ENCODE measurements at regions not wholly inside any gene's neighbourhood (a gene's known extent, or its start where the extent isn't known, plus 50 kb on each side); places are given as distances from the start of the nearest gene placed in this dataset.

DNA sequence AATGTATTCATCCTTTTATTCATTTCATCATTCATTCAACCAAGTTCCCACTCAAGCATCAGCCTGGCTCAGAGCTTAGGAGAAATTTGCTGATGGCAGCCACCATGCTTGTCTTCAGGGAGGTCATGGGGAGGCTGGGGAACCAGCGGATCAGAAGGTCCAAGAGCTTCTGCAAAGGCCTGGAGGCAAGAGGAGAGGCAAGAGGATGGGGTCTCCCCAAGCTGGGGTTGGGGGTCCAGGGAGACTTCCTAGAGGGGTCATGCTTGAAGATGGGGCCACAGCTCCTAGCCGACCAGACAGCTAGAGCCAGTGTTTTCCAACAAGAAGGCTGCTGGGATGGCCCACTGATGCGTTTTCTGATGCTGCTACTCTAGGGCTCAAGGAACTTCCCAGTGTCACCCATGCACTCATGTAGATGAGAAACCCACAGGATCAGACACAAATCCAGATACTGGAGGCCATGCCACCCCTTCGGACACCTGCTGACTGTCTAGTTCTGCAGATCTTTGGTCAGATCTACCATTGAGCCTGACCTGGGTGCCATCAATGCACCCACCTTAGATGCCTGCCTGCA lies 315.2 kb downstream of the AJAP1 start:
- no peaks in the 10 kb centered on the region for H3K27me3 ChIP-seq (ENCODE audit: low read depth, low read length)
- no peak overlapping the region for H3K4me3 ChIP-seq (ENCODE audit: low read depth in 1 of 2, low read length in 2 of 2)
- H3K36me3 ChIP-seq (ENCODE audit: control insufficient read depth in 1 of 2, insufficient read depth in 2 of 2, low read length in 2 of 2): no peaks in the 10 kb centered on the region
- H3K9me3 ChIP-seq (ENCODE audit: control insufficient read depth in 1 of 2, low read length in 2 of 2): no peaks in the 10 kb centered on the region
- no peaks in the 10 kb centered on the region for H3K4me1 ChIP-seq (ENCODE audit: control insufficient read depth in 1 of 2, insufficient read depth in 2 of 2, low read length in 2 of 2)
- no peak overlapping the region for H3K27ac ChIP-seq (ENCODE audit: low read length)

DNA sequence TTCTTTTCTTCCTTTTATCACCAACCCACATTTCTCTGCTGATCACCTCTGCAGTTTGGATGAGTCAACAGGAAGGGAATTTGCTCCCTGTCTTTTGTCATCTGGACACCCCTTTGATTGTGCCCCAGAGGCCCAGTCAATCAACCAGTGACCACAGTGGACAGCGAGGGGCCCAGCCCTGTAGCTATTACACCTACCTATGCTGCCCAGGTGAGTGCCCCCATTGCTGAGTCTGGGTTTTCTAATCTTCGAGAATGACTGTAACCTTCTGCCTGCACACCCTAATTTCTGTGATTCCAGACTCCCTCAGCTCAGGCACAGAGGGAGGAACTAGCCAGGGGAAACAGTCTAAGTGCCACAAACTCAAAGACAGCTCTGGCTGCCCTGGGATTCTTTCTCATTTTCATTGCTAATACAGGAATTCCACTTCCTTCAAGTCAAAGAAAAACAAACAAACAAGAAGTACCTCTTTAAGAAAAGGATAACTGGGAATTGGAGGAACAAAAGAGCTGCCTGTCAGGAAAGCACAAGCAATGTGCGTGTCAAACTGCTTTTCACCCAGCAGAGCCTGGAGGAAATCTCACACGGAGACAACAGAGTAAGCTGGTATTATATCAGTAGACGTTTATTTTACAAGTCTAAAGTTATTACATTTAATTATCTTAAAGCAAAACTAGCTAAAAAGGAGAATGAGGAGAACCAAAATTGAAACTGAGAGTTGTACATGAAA lies 311.1 kb downstream of the AJAP1 start:
- no peak overlapping the region for H3K4me3 ChIP-seq (ENCODE audit: low read depth in 1 of 2, low read length in 2 of 2)
- H3K4me1 ChIP-seq (ENCODE audit: control insufficient read depth in 1 of 2, insufficient read depth in 2 of 2, low read length in 2 of 2): no peaks in the 10 kb centered on the region
- no peaks in the 10 kb centered on the region for H3K9me3 ChIP-seq (ENCODE audit: control insufficient read depth in 1 of 2, low read length in 2 of 2)
- no peaks in the 10 kb centered on the region for H3K36me3 ChIP-seq (ENCODE audit: control insufficient read depth in 1 of 2, insufficient read depth in 2 of 2, low read length in 2 of 2)
- no peak overlapping the region for H3K27ac ChIP-seq (ENCODE audit: low read length)
- H3K27me3 ChIP-seq (ENCODE audit: low read depth, low read length): no peaks in the 10 kb centered on the region

- no peak overlapping the region for H3K4me3 ChIP-seq (ENCODE audit: low read depth in 1 of 2, low read length in 2 of 2)
- no peak overlapping the region for H3K27ac ChIP-seq (ENCODE audit: low read length)
- no peaks in the 10 kb centered on the region for H3K36me3 ChIP-seq (ENCODE audit: control insufficient read depth in 1 of 2, insufficient read depth in 2 of 2, low read length in 2 of 2)
- no peaks in the 10 kb centered on the region for H3K27me3 ChIP-seq (ENCODE audit: low read depth, low read length)
- H3K4me1 ChIP-seq (ENCODE audit: control insufficient read depth in 1 of 2, insufficient read depth in 2 of 2, low read length in 2 of 2): no peaks in the 10 kb centered on the region
- no peaks in the 10 kb centered on the region for H3K9me3 ChIP-seq (ENCODE audit: control insufficient read depth in 1 of 2, low read length in 2 of 2)
These were observed 310.4 kb downstream of the AJAP1 start for GRCh38 chr1:4964634-4965345.

- Histone ChIP-seq H3K27me3 (ENCODE audit: low read depth, low read length) (no peaks in the 10 kb centered on the region), H3K4me1 (ENCODE audit: control insufficient read depth in 1 of 2, insufficient read depth in 2 of 2, low read length in 2 of 2) (no peaks in the 10 kb centered on the region)
These were observed 308.8 kb downstream of the AJAP1 start for GRCh38 chr1:4963251-4963650.

DNA sequence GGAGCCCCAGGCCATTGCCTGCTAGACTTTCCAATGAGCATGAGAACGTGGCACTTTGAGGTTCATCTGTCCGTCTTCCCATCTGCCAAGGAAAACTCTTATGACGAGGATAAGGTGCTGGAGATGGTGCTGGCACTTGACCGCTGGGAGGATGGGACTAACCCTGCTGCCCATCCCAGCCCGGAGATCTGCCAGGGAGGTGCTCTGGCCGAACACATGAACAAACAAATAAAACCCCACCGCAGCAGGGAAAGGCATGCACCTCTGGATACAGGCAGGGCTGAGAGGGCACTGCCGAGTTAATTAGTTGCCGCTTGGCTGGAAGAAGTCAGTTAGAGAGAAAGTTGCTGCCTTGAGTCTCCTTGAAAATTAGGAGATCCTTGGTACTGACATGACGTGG lies 308.4 kb downstream of the AJAP1 start:
- Histone ChIP-seq H3K9me3 (ENCODE audit: control insufficient read depth in 1 of 2, low read length in 2 of 2) (no peaks in the 10 kb centered on the region), H3K27me3 (ENCODE audit: low read depth, low read length) (no peaks in the 10 kb centered on the region), H3K36me3 (ENCODE audit: control insufficient read depth in 1 of 2, insufficient read depth in 2 of 2, low read length in 2 of 2) (no peaks in the 10 kb centered on the region)

More at GRCh38 chr1:4963251-4963650, 308.8 kb downstream of the AJAP1 start:
- no peak overlapping the region for H3K4me3 ChIP-seq (ENCODE audit: low read depth in 1 of 2, low read length in 2 of 2)
- H3K9me3 ChIP-seq (ENCODE audit: control insufficient read depth in 1 of 2, low read length in 2 of 2): no peaks in the 10 kb centered on the region
- H3K27ac ChIP-seq (ENCODE audit: low read length): no peak overlapping the region
- H3K36me3 ChIP-seq (ENCODE audit: control insufficient read depth in 1 of 2, insufficient read depth in 2 of 2, low read length in 2 of 2): no peaks in the 10 kb centered on the region

GRCh38 chr1:4961935-4962645 lies 307.7 kb downstream of the AJAP1 start:
- H3K27ac ChIP-seq (ENCODE audit: low read length): no peak overlapping the region
- H3K36me3 ChIP-seq (ENCODE audit: control insufficient read depth in 1 of 2, insufficient read depth in 2 of 2, low read length in 2 of 2): no peaks in the 10 kb centered on the region
- H3K4me1 ChIP-seq (ENCODE audit: control insufficient read depth in 1 of 2, insufficient read depth in 2 of 2, low read length in 2 of 2): no peaks in the 10 kb centered on the region
- no peaks in the 10 kb centered on the region for H3K27me3 ChIP-seq (ENCODE audit: low read depth, low read length)
- no peak overlapping the region for H3K4me3 ChIP-seq (ENCODE audit: low read depth in 1 of 2, low read length in 2 of 2)
- no peaks in the 10 kb centered on the region for H3K9me3 ChIP-seq (ENCODE audit: control insufficient read depth in 1 of 2, low read length in 2 of 2)

More for the DNA sequence above, 308.4 kb downstream of the AJAP1 start:
- Histone ChIP-seq H3K4me3 (ENCODE audit: low read depth in 1 of 2, low read length in 2 of 2) (no peak overlapping the region), H3K4me1 (ENCODE audit: control insufficient read depth in 1 of 2, insufficient read depth in 2 of 2, low read length in 2 of 2) (no peaks in the 10 kb centered on the region), H3K27ac (ENCODE audit: low read length) (no peak overlapping the region)

DNA sequence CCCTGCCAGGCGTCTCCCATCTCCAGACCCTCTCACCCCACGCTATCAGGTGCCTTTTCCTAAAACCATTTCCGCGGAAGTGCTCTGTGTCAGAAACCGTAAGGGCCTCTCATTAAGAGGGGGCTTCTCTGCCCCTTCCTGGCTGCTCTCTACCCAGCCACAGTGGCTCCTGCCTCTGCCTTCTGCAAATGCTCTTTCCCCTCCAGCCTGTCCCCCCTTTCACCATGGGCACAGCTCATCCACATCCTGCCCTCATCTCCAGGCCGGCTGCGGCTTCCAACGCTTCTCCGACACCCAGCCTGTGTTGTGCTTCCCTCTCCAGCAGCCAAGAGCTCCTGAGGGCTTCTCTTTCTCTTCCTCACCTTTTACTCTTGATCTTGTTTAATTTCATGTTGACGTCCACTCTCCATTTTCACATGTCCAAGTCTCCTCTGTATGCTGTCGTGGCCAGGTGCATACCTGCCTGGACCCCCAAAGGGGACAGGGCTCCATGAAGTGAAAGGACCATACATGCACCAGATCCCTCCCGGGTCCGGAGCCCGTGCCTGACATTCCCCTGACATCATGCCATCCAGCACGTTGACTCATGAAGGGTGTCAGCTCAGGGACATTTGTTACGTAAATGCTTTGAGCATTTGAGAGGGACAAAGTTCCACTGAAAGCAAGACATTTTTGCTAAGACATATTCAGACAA lies 306.5 kb downstream of the AJAP1 start:
- Histone ChIP-seq H3K36me3 (ENCODE audit: control insufficient read depth in 1 of 2, insufficient read depth in 2 of 2, low read length in 2 of 2) (no peaks in the 10 kb centered on the region), H3K27me3 (ENCODE audit: low read depth, low read length) (no peaks in the 10 kb centered on the region), H3K4me3 (ENCODE audit: low read depth in 1 of 2, low read length in 2 of 2) (no peak overlapping the region), H3K4me1 (ENCODE audit: control insufficient read depth in 1 of 2, insufficient read depth in 2 of 2, low read length in 2 of 2) (no peaks in the 10 kb centered on the region), H3K9me3 (ENCODE audit: control insufficient read depth in 1 of 2, low read length in 2 of 2) (no peaks in the 10 kb centered on the region), H3K27ac (ENCODE audit: low read length) (no peak overlapping the region)

GRCh38 chr1:4960336-4960735 lies 305.9 kb downstream of the AJAP1 start:
- Histone ChIP-seq H3K36me3 (ENCODE audit: control insufficient read depth in 1 of 2, insufficient read depth in 2 of 2, low read length in 2 of 2) (no peaks in the 10 kb centered on the region), H3K27me3 (ENCODE audit: low read depth, low read length) (no peaks in the 10 kb centered on the region), H3K4me1 (ENCODE audit: control insufficient read depth in 1 of 2, insufficient read depth in 2 of 2, low read length in 2 of 2) (no peaks in the 10 kb centered on the region), H3K9me3 (ENCODE audit: control insufficient read depth in 1 of 2, low read length in 2 of 2) (peaks cover 0 to 4% of the 10 kb centered on the region in 2 donors), H3K27ac (ENCODE audit: low read length) (no peak overlapping the region), H3K4me3 (ENCODE audit: low read depth in 1 of 2, low read length in 2 of 2) (no peak overlapping the region)

DNA sequence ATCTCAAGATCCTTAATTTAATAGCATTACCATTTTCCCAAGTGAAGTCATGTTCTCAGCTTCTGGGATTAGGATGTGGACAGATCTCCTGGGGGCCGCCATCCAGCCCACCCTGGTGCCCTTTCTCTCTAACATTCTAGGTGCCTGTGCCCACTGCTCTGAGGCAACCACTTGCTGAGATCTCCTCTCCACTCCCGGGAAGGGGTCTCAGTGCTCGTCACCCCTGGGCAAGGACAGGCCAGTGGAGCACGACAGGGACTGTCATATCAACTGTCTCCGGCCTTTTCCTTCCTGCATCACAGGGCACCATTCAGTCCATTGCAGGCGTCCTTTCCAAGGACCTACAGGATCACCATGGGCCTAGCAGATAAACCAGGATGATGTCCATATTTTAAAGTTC lies 304.8 kb downstream of the AJAP1 start:
- H3K36me3 ChIP-seq (ENCODE audit: control insufficient read depth in 1 of 2, insufficient read depth in 2 of 2, low read length in 2 of 2): no peaks in the 10 kb centered on the region
- no peaks in the 10 kb centered on the region for H3K27me3 ChIP-seq (ENCODE audit: low read depth, low read length)
- H3K4me3 ChIP-seq (ENCODE audit: low read depth in 1 of 2, low read length in 2 of 2): no peak overlapping the region
- H3K27ac ChIP-seq (ENCODE audit: low read length): no peak overlapping the region
- H3K4me1 ChIP-seq (ENCODE audit: control insufficient read depth in 1 of 2, insufficient read depth in 2 of 2, low read length in 2 of 2): no peaks in the 10 kb centered on the region
- H3K9me3 ChIP-seq (ENCODE audit: control insufficient read depth in 1 of 2, low read length in 2 of 2): peaks cover 0 to 8% of the 10 kb centered on the region in 2 donors

DNA sequence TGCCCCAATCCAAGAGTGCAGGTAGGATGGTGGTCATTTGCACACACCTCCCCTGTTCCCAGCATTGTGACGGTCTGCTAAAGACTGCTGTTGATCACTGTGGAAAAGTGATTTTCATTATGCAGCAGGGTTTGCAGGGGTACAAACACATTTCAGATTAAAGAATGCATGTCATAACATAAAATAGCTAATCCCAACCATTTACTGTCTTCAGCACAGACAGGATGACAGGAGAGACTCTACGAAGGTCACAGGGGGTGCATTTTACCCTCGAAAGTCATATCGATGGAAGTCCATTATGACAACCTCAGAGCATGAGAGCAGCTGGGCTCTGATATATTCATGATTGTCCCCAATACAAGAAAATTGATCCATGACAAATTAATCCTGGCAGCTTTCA lies 302.6 kb downstream of the AJAP1 start:
- Histone ChIP-seq H3K4me3 (ENCODE audit: low read depth in 1 of 2, low read length in 2 of 2) (no peak overlapping the region), H3K27me3 (ENCODE audit: low read depth, low read length) (no peaks in the 10 kb centered on the region), H3K4me1 (ENCODE audit: control insufficient read depth in 1 of 2, insufficient read depth in 2 of 2, low read length in 2 of 2) (no peaks in the 10 kb centered on the region), H3K9me3 (ENCODE audit: control insufficient read depth in 1 of 2, low read length in 2 of 2) (peaks cover 8 to 11% of the 10 kb centered on the region in 2 donors), H3K36me3 (ENCODE audit: control insufficient read depth in 1 of 2, insufficient read depth in 2 of 2, low read length in 2 of 2) (no peaks in the 10 kb centered on the region), H3K27ac (ENCODE audit: low read length) (no peak overlapping the region)

- Histone ChIP-seq H3K4me3 (ENCODE audit: low read depth in 1 of 2, low read length in 2 of 2) (no peak overlapping the region), H3K36me3 (ENCODE audit: control insufficient read depth in 1 of 2, insufficient read depth in 2 of 2, low read length in 2 of 2) (no peaks in the 10 kb centered on the region)
These were observed 300.0 kb downstream of the AJAP1 start for GRCh38 chr1:4954392-4954791.

More at GRCh38 chr1:4954392-4954791, 300.0 kb downstream of the AJAP1 start:
- no peaks in the 10 kb centered on the region for H3K27me3 ChIP-seq (ENCODE audit: low read depth, low read length)
- H3K27ac ChIP-seq (ENCODE audit: low read length): no peak overlapping the region
- H3K4me1 ChIP-seq (ENCODE audit: control insufficient read depth in 1 of 2, insufficient read depth in 2 of 2, low read length in 2 of 2): no peaks in the 10 kb centered on the region
- peaks cover 8 to 11% of the 10 kb centered on the region in 2 donors for H3K9me3 ChIP-seq (ENCODE audit: control insufficient read depth in 1 of 2, low read length in 2 of 2)

All from muscle layer of duodenum (tissue), 2 donors.